ENCODE measurements at regions not wholly inside any gene's neighbourhood (a gene's known extent, or its start where the extent isn't known, plus 50 kb on each side); places are given as distances from the start of the nearest gene placed in this dataset.
"Not testable (repeated sequence)": the region's sequence is repeated elsewhere in the genome, so short reads cannot be mapped to it uniquely, and the experiment has no call there.

- Histone ChIP-seq H3K36me3 (replicated peaks) (no peaks in the 10 kb centered on the region), H3K4me3 (ENCODE audit: low read depth, low read length) (no peak overlapping the region), H3K27me3 (replicated peaks) (no peaks in the 10 kb centered on the region), H3K27ac (no peak overlapping the region)
- TF ChIP-seq CTCF (IDR thresholded peaks at IDR 0.05; ENCODE audit: low read depth, low read length, missing control alignments) = no peak
- DNase-seq = no peak
- in situ Hi-C loops (cut with HindIII; ENCODE audit: low pct_ligation_motif_present, low sequenced_read_pairs) = no loop called here
Measured at GRCh38 chr10:18868919-18869318, 179.7 kb upstream of the MALRD1 start.

GRCh38 chr10:18875477-18875876, 173.1 kb upstream of the MALRD1 start:
- DNase-seq = no peak
- TF ChIP-seq CTCF (IDR thresholded peaks at IDR 0.05; ENCODE audit: low read depth, low read length, missing control alignments) = no peak
- H3K36me3 ChIP-seq (replicated peaks) = no peaks in the 10 kb centered on the region

GRCh38 chr10:18879284-18879683, 169.3 kb upstream of the MALRD1 start:
- in situ Hi-C loops (cut with HindIII; ENCODE audit: low pct_ligation_motif_present, low sequenced_read_pairs) = no loop called here
- no peak for TF ChIP-seq CTCF (IDR thresholded peaks at IDR 0.05; ENCODE audit: low read depth, low read length, missing control alignments)
- Histone ChIP-seq H3K27me3 (replicated peaks) (no peaks in the 10 kb centered on the region), H3K27ac (no peak overlapping the region), H3K36me3 (replicated peaks) (no peaks in the 10 kb centered on the region), H3K4me3 (ENCODE audit: low read depth, low read length) (no peak overlapping the region)
- DNase-seq = no peak

More at GRCh38 chr10:18875477-18875876, 173.1 kb upstream of the MALRD1 start:
- H3K27me3 ChIP-seq (replicated peaks) = no peaks in the 10 kb centered on the region
- no peak overlapping the region for H3K27ac ChIP-seq
- in situ Hi-C loops (cut with HindIII; ENCODE audit: low pct_ligation_motif_present, low sequenced_read_pairs) = no loop called here
- no peak overlapping the region for H3K4me3 ChIP-seq (ENCODE audit: low read depth, low read length)

GRCh38 chr10:18880530-18880929, 168.1 kb upstream of the MALRD1 start:
- H3K27me3 ChIP-seq (replicated peaks) = no peaks in the 10 kb centered on the region
- no peak overlapping the region for H3K4me3 ChIP-seq (ENCODE audit: low read depth, low read length)
- no peak for TF ChIP-seq CTCF (IDR thresholded peaks at IDR 0.05; ENCODE audit: low read depth, low read length, missing control alignments)
- H3K27ac ChIP-seq = no peak overlapping the region
- DNase-seq = no peak
- in situ Hi-C loops (cut with HindIII; ENCODE audit: low pct_ligation_motif_present, low sequenced_read_pairs) = no loop called here
- no peaks in the 10 kb centered on the region for H3K36me3 ChIP-seq (replicated peaks)

- TF ChIP-seq CTCF (IDR thresholded peaks at IDR 0.05; ENCODE audit: low read depth, low read length, missing control alignments) = no peak
- no peaks in the 10 kb centered on the region for H3K36me3 ChIP-seq (replicated peaks)
- no peaks in the 10 kb centered on the region for H3K27me3 ChIP-seq (replicated peaks)
- DNase-seq = no peak
- in situ Hi-C loops (cut with HindIII; ENCODE audit: low pct_ligation_motif_present, low sequenced_read_pairs) = no loop called here
- no peak overlapping the region for H3K27ac ChIP-seq
- H3K4me3 ChIP-seq (ENCODE audit: low read depth, low read length) = no peak overlapping the region
Measured at GRCh38 chr10:18886102-18886501, 162.5 kb upstream of the MALRD1 start.

GRCh38 chr10:18906636-18907035, 142.0 kb upstream of the MALRD1 start:
- in situ Hi-C loops (cut with HindIII; ENCODE audit: low pct_ligation_motif_present, low sequenced_read_pairs) = no loop called here
- no peaks in the 10 kb centered on the region for H3K27me3 ChIP-seq (replicated peaks)
- no peak for DNase-seq

GRCh38 chr10:18917431-18917830, 131.2 kb upstream of the MALRD1 start:
- H3K36me3 ChIP-seq (replicated peaks); in situ Hi-C loops (cut with HindIII; ENCODE audit: low pct_ligation_motif_present, low sequenced_read_pairs); H3K4me3 ChIP-seq (ENCODE audit: low read depth, low read length); H3K27me3 ChIP-seq (replicated peaks); DNase-seq; H3K27ac ChIP-seq: not testable (repeated sequence)

More at GRCh38 chr10:18906636-18907035, 142.0 kb upstream of the MALRD1 start:
- H3K36me3 ChIP-seq (replicated peaks) = no peaks in the 10 kb centered on the region
- H3K27ac ChIP-seq = no peak overlapping the region
- TF ChIP-seq CTCF (IDR thresholded peaks at IDR 0.05; ENCODE audit: low read depth, low read length, missing control alignments) = no peak
- no peak overlapping the region for H3K4me3 ChIP-seq (ENCODE audit: low read depth, low read length)

All from brain microvascular endothelial cell (primary cell).